LNCAP (cell line): ENCODE measurements at regions not wholly inside any gene's neighbourhood (a gene's known extent, or its start where the extent isn't known, plus 50 kb on each side); places are given as distances from the start of the nearest gene placed in this dataset.

Experiments
- CTCF ChIP-seq: fragments of 450-650 bp; IDR thresholded peaks from 2 replicates; pipeline ENCODE4 v1.5.1; 2017; ENCODE audit warnings: mild to moderate bottlenecking

GRCh38 chr9:126156898-126157297, 169.7 kb upstream of the MVB12B start:
- TF ChIP-seq CTCF: no peak

DNA sequence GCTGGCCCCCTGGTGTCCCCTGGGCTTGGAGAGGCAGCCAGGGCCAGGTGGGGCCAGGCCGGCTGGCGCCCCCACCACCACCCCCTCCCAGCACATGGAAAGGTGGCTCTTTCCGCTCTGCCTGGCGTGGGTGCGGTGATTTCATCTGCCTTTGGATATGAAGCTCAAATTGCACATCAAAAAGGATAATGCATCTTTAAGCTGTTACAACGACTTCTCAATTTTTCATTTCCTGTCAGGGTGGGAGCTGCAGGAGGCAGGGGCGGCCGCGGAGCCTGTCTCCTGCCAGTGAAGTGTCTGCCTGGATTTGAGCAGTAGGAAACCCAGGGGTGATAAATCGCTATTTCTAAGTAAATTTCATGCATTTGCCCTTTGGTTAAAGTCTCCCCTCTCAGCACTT, 169.2 kb upstream of the MVB12B start:
- no peak for TF ChIP-seq CTCF

- no peak for TF ChIP-seq CTCF
Observed at GRCh38 chr9:126157826-126158587, 168.6 kb upstream of the MVB12B start.

DNA sequence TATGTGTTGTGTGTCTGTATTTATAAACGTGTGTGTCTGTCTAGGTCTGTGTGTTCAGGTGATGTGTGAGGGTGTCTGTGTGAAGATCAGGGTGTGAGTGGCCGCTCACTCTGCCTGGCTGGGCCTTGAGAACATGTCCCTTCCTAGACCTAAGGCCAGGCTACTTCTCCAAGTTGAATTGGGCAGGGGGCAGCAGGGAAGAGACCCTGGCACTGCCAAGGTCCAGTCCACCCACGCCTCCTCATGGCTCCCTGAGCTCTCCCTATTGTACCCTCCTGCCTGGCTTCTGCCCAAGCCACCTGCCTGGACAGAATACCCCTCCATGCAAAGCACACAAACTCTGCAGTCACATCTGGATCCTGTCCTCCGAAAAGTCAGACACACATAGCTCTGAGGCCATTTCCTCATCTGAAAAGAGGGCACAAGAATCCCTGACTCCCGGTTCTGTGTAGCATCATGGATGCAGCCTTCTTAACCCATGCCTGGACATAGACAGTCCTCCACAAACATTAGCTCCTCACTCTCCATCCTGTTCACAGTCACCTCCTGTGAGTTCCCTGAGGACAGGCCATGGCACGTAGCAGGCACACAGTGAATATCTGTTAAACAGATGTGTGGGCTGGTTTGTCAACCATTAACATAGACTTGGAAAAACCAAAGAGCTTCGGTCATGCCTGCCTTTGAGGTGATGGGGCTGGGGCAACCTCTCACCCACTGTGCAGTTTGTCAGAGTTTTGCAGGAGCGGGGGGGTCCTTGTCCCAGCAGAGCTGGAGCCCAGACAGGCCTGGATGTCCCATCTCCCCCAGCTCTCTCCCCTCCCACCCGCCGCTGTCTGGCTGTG, 167.8 kb upstream of the MVB12B start:
- no peak for TF ChIP-seq CTCF

DNA sequence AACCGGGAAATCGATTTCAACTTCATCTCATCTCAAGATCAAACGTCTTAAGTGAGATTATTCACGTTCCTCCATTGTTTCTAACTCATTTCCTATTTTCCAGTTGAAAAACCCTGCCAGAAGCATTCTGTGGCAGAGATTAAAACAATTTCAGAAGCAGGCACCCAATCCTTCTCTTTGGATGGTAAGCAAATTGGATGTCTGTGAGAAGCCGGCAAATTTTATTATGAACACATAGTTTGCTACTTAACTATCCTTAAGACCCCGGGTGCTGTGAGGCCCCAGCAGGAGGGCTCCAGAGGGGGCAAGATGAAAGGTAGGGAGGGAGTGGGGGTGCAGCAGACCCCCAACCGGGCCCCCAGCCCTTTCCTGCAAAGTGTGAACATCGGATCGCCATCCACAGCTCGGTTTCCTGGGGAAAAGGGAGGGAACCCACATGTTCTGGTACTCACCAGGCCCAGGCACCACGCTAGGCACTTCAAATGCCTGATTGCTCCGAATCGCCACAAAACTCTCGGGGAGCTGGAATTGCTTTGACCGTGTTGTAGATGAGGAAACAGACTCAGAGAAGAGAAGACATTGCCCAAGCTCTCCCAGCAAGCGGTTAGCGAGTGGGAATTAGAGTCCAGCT, 167.1 kb upstream of the MVB12B start:
- no peak for TF ChIP-seq CTCF

- no peak for TF ChIP-seq CTCF
Observed at GRCh38 chr9:126160067-126160853, 166.4 kb upstream of the MVB12B start.

GRCh38 chr9:126160854-126161329, 165.7 kb upstream of the MVB12B start:
- TF ChIP-seq CTCF: no peak
